NCI-H524 treated with DMSO at 0.1 percent for 48 hours (cell line): ENCODE measurements at regions not wholly inside any gene's neighbourhood (a gene's known extent, or its start where the extent isn't known, plus 50 kb on each side); places are given as distances from the start of the nearest gene placed in this dataset.
"Not testable (repeated sequence)": the region's sequence is repeated elsewhere in the genome, so short reads cannot be mapped to it uniquely, and the experiment has no call there.

Experiments
- DNase-seq: peaks from one replicate; lab custom pipeline; 2025; lab: John Stamatoyannopoulos, UW

DNA sequence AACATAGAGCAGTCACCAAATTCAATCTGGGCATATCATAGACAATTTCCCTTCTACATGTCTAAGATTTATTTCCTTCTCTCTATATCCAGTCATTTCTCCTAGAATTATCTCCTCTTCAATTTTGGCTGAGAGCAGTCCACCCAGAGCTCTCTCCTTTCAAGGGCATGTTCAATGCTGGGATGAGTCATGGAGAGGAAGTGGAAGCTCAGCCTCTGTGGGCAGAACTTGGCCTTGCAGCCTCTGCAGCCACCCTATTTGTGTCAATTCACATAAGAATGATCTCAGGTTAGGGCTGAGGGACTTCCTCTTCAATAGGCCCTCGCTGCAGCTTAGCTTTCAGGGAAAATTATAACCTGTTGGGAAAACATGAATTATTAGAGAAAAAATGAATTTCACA lies 560.8 kb downstream of the POM121L12 start:
- DNase-seq, result no peak

DNA sequence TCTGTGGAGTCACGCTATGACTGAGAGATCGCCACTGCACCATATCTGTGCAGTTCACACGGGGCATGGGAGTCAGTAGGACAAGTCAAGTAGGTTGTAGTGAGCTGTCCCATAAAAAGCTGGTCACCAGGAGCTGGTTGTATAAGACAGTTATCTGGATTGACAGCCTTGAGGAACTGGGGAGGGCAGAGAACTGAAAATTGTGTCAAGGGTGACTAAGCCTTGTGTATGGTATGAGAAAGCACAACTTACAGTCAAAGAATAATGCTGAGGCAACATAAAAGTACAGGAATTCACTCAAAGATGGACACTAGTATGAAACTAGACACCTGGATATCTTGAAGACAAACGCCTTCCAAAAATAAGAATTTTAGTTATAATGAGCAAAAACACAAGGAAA lies 564.9 kb downstream of the POM121L12 start:
- DNase-seq, result no peak

- no peak for DNase-seq
Measured at GRCh38 chr7:53602817-53603418, 567.5 kb downstream of the POM121L12 start.

GRCh38 chr7:53603461-53603860 lies 568.0 kb downstream of the POM121L12 start:
- no peak for DNase-seq

- DNase-seq, result no peak
Measured at GRCh38 chr7:53604201-53604600, 568.8 kb downstream of the POM121L12 start.

DNA sequence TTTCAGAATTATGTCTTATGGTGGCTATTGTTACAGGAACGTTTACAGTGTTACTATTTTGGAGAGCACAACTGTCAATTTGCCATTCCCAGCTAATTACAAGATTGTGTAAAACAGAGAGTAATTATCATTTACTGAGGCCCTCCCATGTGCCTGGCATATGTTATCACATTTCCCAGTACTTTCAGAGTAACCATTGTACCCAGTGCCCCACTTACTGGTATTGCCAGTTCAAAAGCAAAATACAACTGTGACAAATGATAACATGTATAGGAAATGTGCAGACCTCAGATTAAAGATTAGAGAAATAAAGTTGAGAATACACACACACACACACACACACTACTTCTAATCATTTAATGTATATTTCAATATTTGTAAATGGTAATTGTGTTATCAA lies 572.5 kb downstream of the POM121L12 start:
- no peak for DNase-seq

DNA sequence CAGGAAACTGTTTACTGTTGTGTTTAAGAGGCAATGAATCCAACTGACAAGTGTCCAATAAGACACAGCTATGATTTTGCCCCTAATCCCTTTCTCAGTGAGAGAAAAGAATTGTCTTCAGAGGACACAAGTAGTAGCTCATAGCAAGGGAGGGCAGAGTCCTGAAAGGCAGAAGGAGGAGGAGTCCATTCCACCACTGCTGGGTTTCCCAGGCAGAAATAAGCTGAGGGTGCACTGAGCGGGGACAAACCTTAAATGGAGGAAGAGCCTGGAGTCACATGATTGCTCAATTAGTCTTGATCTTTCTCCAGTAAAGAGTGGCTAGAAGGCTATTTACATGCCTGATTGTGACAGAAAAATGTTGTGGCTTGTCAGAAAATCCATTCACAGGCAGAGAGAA lies 573.8 kb downstream of the POM121L12 start:
- DNase-seq, result no peak

- DNase-seq, result no peak
Measured at GRCh38 chr7:53611043-53611442, 575.6 kb downstream of the POM121L12 start.

DNA sequence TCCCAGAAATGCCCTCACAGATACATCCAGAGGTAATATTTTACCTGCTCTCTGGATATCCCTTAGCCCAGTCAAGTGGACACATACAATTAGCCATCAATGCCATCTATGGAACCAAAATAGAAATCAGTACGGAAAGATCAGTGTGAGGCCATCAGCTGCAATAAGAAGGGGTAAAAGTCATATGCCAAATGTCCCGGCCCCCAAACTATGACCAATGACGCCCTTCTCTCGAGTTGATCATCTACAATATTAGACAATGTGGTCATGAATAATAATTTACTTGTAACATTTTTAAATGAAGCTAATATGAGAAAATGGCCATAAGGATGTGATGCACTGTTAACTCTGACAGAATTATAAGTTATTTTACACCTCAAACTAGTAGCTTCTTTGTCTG lies 588.9 kb downstream of the POM121L12 start:
- no peak for DNase-seq

GRCh38 chr7:53628775-53629174 lies 593.3 kb downstream of the POM121L12 start:
- DNase-seq, result no peak

- not testable (repeated sequence) for DNase-seq
Measured at GRCh38 chr7:53635251-53635650, 599.8 kb downstream of the POM121L12 start.

DNA sequence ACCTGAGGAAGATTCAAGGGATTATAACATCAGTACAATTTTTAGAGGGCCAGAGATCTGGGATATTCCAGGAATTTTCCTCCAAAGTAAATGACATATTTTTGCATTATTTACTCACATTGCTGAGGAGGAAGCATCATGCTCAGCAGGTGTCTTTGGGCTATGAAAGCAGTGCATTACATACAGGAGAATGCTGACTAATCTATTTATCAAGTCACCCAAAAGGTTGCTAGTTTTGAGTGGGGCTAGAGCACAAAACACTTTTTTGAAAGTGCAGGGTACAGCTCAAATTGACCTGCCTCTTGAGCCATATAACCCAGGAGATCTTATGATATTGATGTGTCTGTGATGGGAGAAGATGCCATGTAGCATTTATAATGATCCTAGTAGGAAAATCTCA lies 603.1 kb downstream of the POM121L12 start:
- no peak for DNase-seq

DNA sequence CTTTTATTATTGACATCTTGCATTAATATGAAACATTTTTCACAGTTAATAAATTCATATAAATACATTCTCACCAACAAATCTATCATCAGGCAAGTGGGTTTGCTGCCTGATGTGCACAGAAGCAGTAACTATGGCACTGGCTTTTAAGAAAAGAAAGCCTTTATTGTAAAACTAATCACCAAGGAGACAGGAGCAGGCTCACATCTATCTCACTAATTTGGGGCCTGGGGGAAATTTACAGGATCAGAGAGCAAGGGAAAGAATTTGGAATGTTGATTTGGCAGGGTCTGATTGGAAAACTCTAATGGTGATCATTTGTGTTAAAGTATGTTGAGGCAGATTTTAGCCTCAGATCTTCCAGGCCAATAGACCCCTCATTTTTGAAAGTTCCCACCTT lies 605.7 kb downstream of the POM121L12 start:
- DNase-seq, result no peak

DNA sequence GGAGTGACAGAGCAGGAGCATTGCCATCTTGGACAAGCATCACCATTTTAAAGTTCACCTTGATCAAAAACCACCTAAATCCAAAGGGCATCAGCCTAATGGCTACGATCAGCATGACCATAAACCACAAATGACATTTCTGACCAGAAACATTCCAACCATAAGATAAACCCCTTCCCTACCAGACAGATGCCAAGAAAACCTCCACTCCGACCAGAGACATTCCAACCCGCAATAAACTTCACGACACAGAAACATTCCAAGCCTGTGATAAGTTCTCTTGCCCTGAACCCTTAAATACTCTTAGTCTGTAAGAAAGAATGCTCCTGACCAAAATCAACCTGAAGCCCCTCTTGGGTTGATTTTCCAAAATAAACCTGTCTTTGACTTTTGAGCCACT lies 606.9 kb downstream of the POM121L12 start:
- no peak for DNase-seq

DNA sequence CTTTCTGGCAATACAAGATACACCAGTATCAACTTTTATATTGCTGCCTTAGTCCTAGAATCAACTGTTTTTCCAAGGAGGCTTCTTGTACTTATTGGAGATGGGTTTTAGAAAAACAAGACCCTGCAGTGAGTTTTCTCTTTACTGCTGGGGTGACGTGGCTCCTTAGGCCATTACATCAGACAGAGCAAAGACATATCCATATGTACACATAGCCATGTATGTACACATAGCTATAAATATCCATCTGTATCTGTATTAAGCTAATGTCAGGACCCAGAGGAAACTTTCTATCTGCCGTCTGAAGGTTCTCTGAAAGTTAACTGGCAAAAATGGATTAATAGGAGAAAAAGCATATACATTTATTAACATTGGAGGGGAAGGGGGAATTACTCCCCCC lies 607.4 kb downstream of the POM121L12 start:
- DNase-seq, result no peak

GRCh38 chr7:53656881-53657280 lies 621.4 kb downstream of the POM121L12 start:
- no peak for DNase-seq

DNA sequence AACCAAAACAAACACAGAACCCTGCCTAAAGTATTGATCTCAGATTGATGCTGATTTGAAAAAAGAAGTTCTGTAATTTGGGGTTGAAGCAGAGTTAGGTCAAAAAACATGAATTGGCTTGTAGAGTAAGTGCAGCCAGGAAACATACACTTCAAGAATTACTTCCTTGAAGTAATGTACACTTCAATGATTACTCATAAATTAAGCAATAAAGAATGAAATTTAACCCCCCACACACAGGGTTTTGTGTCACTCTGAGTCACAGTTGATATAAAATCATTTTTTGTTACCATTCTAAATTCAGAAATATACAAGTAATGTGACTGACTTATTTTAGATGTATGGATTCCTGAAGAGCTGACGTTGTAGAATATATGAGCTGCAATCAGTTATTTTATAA lies 622.2 kb downstream of the POM121L12 start:
- DNase-seq, result no peak

GRCh38 chr7:53658951-53659350 lies 623.5 kb downstream of the POM121L12 start:
- no peak for DNase-seq

DNA sequence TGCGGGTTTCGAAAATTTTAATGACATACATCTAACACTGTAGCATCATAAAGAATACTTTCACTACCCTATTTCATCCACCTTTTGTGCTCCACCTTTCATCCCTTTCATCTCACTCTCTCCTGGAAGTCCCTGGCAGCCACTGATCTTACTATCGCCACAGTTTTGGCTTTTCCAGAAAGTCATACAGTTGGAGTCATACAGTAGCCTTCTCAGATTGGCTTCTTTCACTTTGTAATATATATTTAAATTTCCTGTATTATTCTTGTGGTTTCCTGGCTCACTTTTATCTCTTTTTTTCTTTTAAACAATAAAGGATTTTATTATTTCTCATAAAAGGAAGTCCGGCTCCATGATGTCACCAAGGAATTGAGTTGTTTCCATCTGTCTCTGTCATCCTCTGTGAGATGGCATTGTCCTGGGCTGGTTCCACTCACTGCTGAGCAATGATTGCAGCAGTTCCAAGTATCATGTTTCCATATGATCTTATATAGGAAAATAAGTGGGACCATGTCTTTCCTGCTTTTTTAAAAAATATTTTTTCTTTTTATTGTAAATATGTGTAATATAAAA lies 626.3 kb downstream of the POM121L12 start:
- DNase-seq, result no peak

- DNase-seq, result peak; percentile 54
Measured at GRCh38 chr7:53672681-53673080, 637.2 kb downstream of the POM121L12 start.

DNA sequence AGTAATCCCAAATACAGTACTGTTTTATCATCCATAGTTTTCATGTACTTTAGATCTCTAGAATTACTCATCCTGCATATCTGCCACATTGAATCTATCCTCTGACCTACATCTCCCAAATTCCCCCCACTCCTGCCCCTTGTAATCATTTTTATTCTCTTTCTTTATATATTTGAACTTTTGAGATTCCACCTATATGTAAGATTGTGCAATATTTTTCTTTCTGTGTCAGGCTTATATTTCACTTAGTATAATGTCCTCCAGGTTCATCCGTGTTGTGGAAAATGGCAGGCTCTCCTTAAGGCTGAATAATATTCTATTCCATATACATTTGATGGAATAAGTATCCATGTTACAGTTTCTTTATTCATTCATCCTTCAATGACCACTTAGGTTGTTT lies 640.4 kb downstream of the POM121L12 start:
- no peak for DNase-seq

GRCh38 chr7:53684693-53685092 lies 649.3 kb downstream of the POM121L12 start:
- no peak for DNase-seq

- DNase-seq, result no peak
Measured at GRCh38 chr7:53690411-53690810, 655.0 kb downstream of the POM121L12 start.

GRCh38 chr7:53697913-53698312 lies 662.5 kb downstream of the POM121L12 start:
- DNase-seq, result peak; percentile 85
